ENCODE measurements at regions not wholly inside any gene's neighbourhood (a gene's known extent, or its start where the extent isn't known, plus 50 kb on each side); places are given as distances from the start of the nearest gene placed in this dataset.

DNA sequence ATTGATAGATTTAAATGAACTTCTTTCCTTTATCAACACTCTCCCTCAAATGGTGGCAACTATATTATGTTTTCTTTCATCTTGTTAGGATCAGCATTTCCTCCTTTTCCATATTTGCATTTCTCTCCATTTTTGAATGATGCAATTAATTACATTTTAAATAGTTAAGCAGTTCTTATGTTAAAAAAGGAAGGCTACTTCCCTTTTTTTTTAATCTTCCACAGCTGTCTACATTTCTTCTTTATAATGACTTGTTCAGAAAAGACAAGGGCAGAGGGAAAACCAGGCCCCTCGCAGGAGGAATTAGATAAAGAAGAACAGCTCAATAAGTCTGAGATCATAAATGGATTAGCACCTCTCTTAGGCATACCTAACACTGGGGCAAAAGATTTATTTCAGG is 208.9 kb downstream of the ARL4A start:
- Histone ChIP-seq H3K9ac (no peak overlapping the region), H3K36me3 (ENCODE audit: insufficient read depth) (no peaks in the 10 kb centered on the region), H4K20me1 (ENCODE audit: insufficient read depth) (no peaks in the 10 kb centered on the region), H2AFZ (ENCODE audit: low read depth) (no peak overlapping the region), H3K4me1 (ENCODE audit: low read depth, poor library complexity, severe bottlenecking) (no peaks in the 10 kb centered on the region), H3K27me3 (ENCODE audit: insufficient read depth, low read depth) (no peaks in the 10 kb centered on the region), H3K4me3 (IDR thresholded peaks at IDR 0.05; ENCODE audit: insufficient read depth, low read depth, low read length) (no peak overlapping the region), H3K27ac (no peak overlapping the region), H3K79me2 (ENCODE audit: insufficient read depth, low read depth) (no peaks in the 10 kb centered on the region), H3K4me2 (no peak overlapping the region)
- no peak for TF ChIP-seq CTCF (conservative IDR thresholded peaks at IDR 0.05; ENCODE audit: low read depth, low read length)

DNA sequence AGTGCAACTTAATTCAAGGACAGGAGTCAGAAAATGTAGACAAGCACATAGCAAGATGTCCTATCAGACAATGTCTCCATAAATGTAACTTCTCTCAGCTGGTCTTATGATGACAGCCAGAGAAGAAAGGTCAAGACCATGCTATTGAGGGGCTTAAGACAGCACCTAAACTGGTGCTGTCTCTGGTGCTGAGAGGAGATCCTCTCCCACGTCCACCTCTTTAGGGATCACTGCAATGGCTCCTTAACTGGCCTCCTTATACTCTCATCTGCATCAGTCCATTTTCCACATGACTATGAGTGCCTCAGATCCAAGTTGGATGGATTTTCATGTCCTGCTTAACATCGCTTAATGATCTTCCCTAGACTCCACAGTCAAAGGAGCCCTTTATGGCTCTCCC is 210.6 kb downstream of the ARL4A start:
- Histone ChIP-seq H3K4me1 (ENCODE audit: low read depth, poor library complexity, severe bottlenecking) (no peaks in the 10 kb centered on the region), H2AFZ (ENCODE audit: low read depth) (no peak overlapping the region), H3K9ac (no peak overlapping the region), H4K20me1 (ENCODE audit: insufficient read depth) (no peaks in the 10 kb centered on the region), H3K36me3 (ENCODE audit: insufficient read depth) (no peaks in the 10 kb centered on the region), H3K79me2 (ENCODE audit: insufficient read depth, low read depth) (no peaks in the 10 kb centered on the region), H3K27ac (no peak overlapping the region), H3K4me2 (no peak overlapping the region), H3K4me3 (IDR thresholded peaks at IDR 0.05; ENCODE audit: insufficient read depth, low read depth, low read length) (no peak overlapping the region), H3K27me3 (ENCODE audit: insufficient read depth, low read depth) (no peaks in the 10 kb centered on the region)
- no peak for TF ChIP-seq CTCF (conservative IDR thresholded peaks at IDR 0.05; ENCODE audit: low read depth, low read length)

DNA sequence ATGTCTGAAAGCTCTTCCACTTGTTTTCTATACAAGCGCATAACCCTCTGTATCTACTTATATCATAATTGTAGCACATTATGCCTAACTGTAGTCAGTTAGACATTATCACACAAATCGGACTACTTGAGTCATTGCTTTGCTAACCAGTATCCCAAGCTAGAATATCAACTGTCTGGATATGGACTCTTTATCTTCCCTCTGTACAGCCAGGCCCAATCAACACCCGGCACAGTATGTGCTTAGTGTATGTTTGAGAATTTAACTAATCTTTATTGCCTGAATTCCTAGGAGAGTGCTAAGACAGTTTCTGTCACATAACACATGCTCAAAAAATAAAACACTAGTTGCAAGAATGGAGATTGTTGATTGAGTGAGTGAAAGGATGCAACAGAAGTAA is 211.2 kb downstream of the ARL4A start:
- Histone ChIP-seq H2AFZ (ENCODE audit: low read depth) (no peak overlapping the region), H3K36me3 (ENCODE audit: insufficient read depth) (no peaks in the 10 kb centered on the region), H3K4me3 (IDR thresholded peaks at IDR 0.05; ENCODE audit: insufficient read depth, low read depth, low read length) (no peak overlapping the region), H3K4me1 (ENCODE audit: low read depth, poor library complexity, severe bottlenecking) (no peaks in the 10 kb centered on the region), H3K79me2 (ENCODE audit: insufficient read depth, low read depth) (no peaks in the 10 kb centered on the region), H3K27me3 (ENCODE audit: insufficient read depth, low read depth) (no peaks in the 10 kb centered on the region), H4K20me1 (ENCODE audit: insufficient read depth) (no peaks in the 10 kb centered on the region), H3K27ac (no peak overlapping the region), H3K4me2 (no peak overlapping the region), H3K9ac (no peak overlapping the region)
- no peak for TF ChIP-seq CTCF (conservative IDR thresholded peaks at IDR 0.05; ENCODE audit: low read depth, low read length)

- Histone ChIP-seq H3K4me1 (ENCODE audit: low read depth, poor library complexity, severe bottlenecking) (no peaks in the 10 kb centered on the region), H3K9ac (no peak overlapping the region), H3K36me3 (ENCODE audit: insufficient read depth) (no peaks in the 10 kb centered on the region), H3K79me2 (ENCODE audit: insufficient read depth, low read depth) (no peaks in the 10 kb centered on the region), H2AFZ (ENCODE audit: low read depth) (no peak overlapping the region), H3K4me2 (no peak overlapping the region), H3K27me3 (ENCODE audit: insufficient read depth, low read depth) (no peaks in the 10 kb centered on the region), H3K4me3 (IDR thresholded peaks at IDR 0.05; ENCODE audit: insufficient read depth, low read depth, low read length) (no peak overlapping the region), H3K27ac (no peak overlapping the region), H4K20me1 (ENCODE audit: insufficient read depth) (no peaks in the 10 kb centered on the region)
- no peak for TF ChIP-seq CTCF (conservative IDR thresholded peaks at IDR 0.05; ENCODE audit: low read depth, low read length)
Measured at GRCh38 chr7:12905671-12906070, 218.2 kb downstream of the ARL4A start.

- Histone ChIP-seq H3K4me1 (ENCODE audit: low read depth, poor library complexity, severe bottlenecking) (no peaks in the 10 kb centered on the region), H3K79me2 (ENCODE audit: insufficient read depth, low read depth) (no peaks in the 10 kb centered on the region), H3K4me2 (no peak overlapping the region), H3K36me3 (ENCODE audit: insufficient read depth) (no peaks in the 10 kb centered on the region), H3K4me3 (IDR thresholded peaks at IDR 0.05; ENCODE audit: insufficient read depth, low read depth, low read length) (no peak overlapping the region), H4K20me1 (ENCODE audit: insufficient read depth) (no peaks in the 10 kb centered on the region), H3K27ac (no peak overlapping the region), H2AFZ (ENCODE audit: low read depth) (no peak overlapping the region), H3K9ac (no peak overlapping the region), H3K27me3 (ENCODE audit: insufficient read depth, low read depth) (no peaks in the 10 kb centered on the region)
- no peak for TF ChIP-seq CTCF (conservative IDR thresholded peaks at IDR 0.05; ENCODE audit: low read depth, low read length)
Measured at GRCh38 chr7:12907774-12908173, 220.3 kb downstream of the ARL4A start.

Data from KMS-11 (cell line).